ENCODE measurements at regions not wholly inside any gene's neighbourhood (a gene's known extent, or its start where the extent isn't known, plus 50 kb on each side); places are given as distances from the start of the nearest gene placed in this dataset.
"Not testable (repeated sequence)": the region's sequence is repeated elsewhere in the genome, so short reads cannot be mapped to it uniquely, and the experiment has no call there.

- no peak for DNase-seq
Observed at GRCh38 chr4:126583509-126583908, 1049.2 kb upstream of the INTU start.

- no peak for DNase-seq
Observed at GRCh38 chr4:126591583-126591982, 1041.2 kb upstream of the INTU start.

- DNase-seq, result no peak
Observed at GRCh38 chr4:126592088-126592487, 1040.7 kb upstream of the INTU start.

GRCh38 chr4:126593626-126594025 is 1039.1 kb upstream of the INTU start:
- DNase-seq, result no peak

- DNase-seq, result no peak
Observed at GRCh38 chr4:126595643-126596042, 1037.1 kb upstream of the INTU start.

GRCh38 chr4:126599746-126600145 is 1033.0 kb upstream of the INTU start:
- no peak for DNase-seq

- no peak for DNase-seq
Observed at GRCh38 chr4:126603210-126603609, 1029.5 kb upstream of the INTU start.

GRCh38 chr4:126603825-126604224 is 1028.9 kb upstream of the INTU start:
- no peak for DNase-seq

GRCh38 chr4:126604268-126604867 is 1028.4 kb upstream of the INTU start:
- DNase-seq, result peak; percentile 42

GRCh38 chr4:126610933-126611332 is 1021.8 kb upstream of the INTU start:
- DNase-seq, result no peak

- no peak for DNase-seq
Observed at GRCh38 chr4:126611900-126612299, 1020.9 kb upstream of the INTU start.

- DNase-seq, result no peak
Observed at GRCh38 chr4:126614356-126614855, 1018.4 kb upstream of the INTU start.

GRCh38 chr4:126616795-126617194 is 1016.0 kb upstream of the INTU start:
- DNase-seq, result no peak

- no peak for DNase-seq
Observed at GRCh38 chr4:126627255-126627654, 1005.5 kb upstream of the INTU start.

GRCh38 chr4:126628933-126629332 is 1003.8 kb upstream of the INTU start:
- DNase-seq, result no peak

GRCh38 chr4:126630230-126630629 is 1002.5 kb upstream of the INTU start:
- DNase-seq, result no peak

GRCh38 chr4:126633306-126633705 is 999.5 kb upstream of the INTU start:
- DNase-seq, result no peak

- DNase-seq, result no peak
Observed at GRCh38 chr4:126637706-126638105, 995.1 kb upstream of the INTU start.

GRCh38 chr4:126647320-126647719 is 985.4 kb upstream of the INTU start:
- no peak for DNase-seq

- DNase-seq, result no peak
Observed at GRCh38 chr4:126647756-126648397, 984.9 kb upstream of the INTU start.

- no peak for DNase-seq
Observed at GRCh38 chr4:126658411-126658810, 974.3 kb upstream of the INTU start.

- no peak for DNase-seq
Observed at GRCh38 chr4:126661194-126661593, 971.6 kb upstream of the INTU start.

GRCh38 chr4:126664839-126665238 is 967.9 kb upstream of the INTU start:
- DNase-seq, result no peak

GRCh38 chr4:126670038-126670437 is 962.7 kb upstream of the INTU start:
- not testable (repeated sequence) for DNase-seq
